HG02981 (cell line): ENCODE measurements at regions not wholly inside any gene's neighbourhood (a gene's known extent, or its start where the extent isn't known, plus 50 kb on each side); places are given as distances from the start of the nearest gene placed in this dataset.

Source experiments
- ATAC-seq: cut with Tn5 transposase; IDR thresholded peaks from one replicate; pipeline ENCODE4 v1.9.1; 2021; ENCODE audit warnings: mild to moderate bottlenecking, moderate library complexity; ENCODE audit not compliant: unreplicated experiment

DNA sequence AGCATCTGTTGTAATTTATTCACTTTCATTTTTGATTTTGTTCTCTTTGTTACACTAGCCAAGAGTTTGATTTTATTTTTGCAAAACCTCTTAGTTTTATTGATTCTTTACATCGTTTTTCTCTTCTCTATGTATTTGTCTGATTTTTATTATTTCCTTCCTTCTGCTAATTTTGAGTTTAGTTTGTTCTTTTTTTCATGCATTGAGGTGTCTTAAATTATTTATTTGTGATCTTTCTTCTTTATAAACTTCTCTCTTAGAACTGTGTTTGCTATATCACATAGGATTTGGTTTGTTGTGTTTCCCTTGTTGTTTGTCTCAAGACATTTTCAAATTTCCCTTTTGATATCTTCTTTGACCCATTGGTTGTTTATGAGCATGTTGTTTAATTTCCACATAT lies 51.7 kb upstream of the NFKBIA start:
- no peak for ATAC-seq

DNA sequence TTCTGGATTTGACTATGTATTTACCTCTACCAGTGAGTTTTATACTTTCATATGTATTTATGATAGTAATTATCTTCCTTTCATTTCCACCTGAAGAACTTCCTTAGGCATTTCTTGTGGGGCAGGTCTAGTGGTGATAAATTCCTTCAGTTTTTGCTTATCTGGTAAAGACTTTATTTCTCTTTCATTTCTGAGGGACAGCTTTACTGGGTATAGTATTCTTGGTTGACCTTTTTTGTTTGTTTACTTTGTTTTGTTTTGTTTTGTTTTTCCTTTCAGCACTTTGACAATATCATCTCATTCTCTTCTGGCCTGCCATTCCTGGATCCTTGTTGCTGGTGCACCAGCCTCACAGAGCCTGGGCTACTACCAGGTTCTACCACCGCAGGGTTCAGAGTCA lies 53.9 kb upstream of the NFKBIA start:
- ATAC-seq, result no peak

DNA sequence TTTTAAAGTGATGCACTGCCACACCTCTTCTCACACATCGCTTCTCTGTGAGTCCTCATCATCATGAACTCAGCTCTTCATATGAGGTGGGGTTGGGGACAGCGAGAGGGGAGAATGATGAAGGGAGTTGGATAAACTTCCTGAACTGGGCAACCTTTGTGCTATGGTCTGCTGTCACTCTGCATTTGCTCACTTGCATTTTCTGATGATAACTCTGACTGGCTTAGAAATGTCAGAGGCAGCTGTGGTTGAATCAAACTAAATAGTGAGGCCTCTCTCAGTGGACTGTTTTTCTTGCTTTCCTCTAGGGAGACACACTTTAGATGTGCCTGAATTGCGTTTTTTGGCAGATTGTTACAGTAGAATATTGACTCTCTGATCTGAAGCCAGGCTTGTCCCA lies 55.2 kb upstream of the NFKBIA start:
- ATAC-seq, result no peak

DNA sequence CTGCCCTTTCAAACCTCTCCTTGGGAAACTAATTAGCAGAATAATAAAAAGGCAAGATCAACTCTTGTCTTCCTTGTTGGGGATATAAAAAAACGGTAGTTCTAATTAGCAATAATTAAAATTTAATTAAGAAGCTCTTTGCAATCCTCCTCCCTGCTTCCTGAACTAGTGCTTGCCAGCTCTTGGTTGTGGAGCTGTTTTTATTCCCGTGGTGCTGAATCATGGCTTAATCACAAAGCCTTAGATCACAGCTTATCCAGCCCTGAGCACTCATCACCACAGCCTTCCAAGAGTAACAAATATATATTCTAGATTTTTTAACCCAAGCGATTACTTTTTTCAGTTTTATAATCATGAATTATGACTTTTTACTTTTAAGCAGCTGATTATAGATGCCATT lies 63.2 kb upstream of the INSM2 start:
- no peak for ATAC-seq

DNA sequence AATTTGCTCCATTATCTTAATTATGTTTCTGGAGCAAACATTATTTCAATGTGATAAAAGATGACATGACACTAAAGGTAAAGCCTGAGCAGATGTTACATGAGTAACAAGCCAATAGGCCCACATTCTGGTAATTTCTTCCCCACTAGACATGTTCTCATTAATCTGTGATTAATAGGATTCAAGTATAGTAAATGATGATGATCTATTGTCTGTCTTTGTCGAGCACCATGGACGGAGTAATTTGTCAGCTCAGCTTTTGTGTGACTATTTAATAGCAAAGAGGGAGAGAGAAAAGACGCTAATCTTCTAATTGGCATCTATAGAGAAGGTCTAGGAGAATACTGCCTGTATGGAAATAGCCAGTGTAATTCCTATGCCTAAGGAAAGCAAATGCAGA lies 62.2 kb upstream of the INSM2 start:
- no peak for ATAC-seq

DNA sequence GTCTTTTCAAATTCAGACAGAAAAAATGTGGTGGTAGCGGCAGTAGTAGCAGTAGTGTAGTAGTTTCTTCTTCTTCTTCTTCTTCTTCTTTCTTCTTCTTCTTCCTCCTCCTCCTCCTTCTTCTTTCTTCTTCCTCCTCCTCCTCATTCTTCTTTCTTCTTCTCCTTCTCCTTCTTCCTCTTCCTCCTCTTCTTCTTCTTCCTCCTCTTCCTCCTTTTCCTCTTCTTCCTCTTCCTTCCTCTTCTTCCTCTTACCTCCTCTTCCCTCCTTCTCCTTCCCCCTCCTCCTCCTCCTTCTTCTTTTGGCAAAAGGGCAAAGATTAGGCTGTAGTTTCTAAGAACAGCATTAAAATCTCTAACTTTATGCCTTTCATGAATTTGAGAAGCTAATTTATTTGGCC lies 59.6 kb upstream of the INSM2 start:
- no peak for ATAC-seq

DNA sequence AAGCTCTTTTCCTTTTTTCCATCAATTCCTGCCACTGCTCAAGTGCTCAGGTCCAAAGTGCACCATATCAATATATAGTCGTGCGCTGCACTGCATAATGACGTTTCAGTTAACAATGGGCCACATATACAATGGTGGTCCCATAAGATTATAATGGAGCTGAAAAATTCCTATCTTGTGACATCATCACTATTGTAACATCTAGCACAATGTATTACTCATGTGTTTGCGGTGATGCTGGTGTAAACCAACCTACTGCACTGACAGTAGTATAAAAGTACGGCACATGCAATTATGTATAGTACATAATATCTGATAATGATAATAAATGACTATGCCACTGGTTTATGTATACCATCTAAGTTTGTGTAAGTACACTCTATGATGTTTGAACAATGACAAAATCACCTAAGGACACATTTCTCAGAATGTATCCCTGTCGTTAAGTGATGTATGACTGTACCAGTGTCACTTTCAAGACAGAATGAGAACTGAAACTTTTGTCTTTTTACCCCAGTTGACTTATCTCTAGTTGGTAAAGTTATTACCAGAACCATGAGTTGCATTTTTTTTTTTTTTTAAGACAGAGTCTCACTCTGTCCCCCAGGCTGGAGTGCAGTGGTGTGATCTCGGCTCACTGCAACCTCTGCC lies 53.7 kb upstream of the INSM2 start:
- ATAC-seq, result peak; percentile 86

DNA sequence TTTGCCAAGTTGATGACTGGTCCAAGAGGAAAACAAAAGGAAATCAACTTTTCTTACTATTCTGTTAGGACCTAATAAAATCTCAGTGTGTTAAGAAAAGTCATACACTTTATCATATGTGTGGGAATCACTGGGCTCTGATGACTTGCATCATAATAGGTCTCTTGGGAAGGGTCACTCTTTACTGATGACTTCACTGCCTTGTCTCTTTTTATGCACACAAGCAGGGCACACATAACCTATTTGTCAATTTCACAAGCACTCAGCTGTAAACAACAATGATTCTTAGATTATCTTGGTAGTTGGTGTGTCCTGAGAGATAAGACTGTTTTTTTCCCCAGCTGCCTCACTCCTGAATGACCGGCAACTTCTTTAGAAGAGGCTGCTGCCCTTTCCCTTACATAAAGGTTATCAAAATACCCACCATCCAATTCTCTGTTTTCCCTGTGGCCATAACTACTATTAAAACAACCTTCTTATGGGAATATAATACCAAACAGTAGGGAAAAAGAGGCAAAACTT lies 50.9 kb upstream of the INSM2 start:
- ATAC-seq, result no peak
